Keratinocyte (primary cell): ENCODE measurements at regions not wholly inside any gene's neighbourhood (a gene's known extent, or its start where the extent isn't known, plus 50 kb on each side); places are given as distances from the start of the nearest gene placed in this dataset.
A peak's percentile ranks its signal among the peaks of the same experiment; 100 is the strongest.

ENCODE experiments used
- DNase-seq: peaks from one replicate; pipeline ENCODE4 v3.0.0-alpha.2; 2011; ENCODE audit warnings: low read depth, missing footprints, low spot score
- FAIRE-seq: peaks from 2 replicates; lab custom pipeline; 2011; peaks lifted over from hg19 to GRCh38; lab: Jason Lieb, UNC
- H2AFZ ChIP-seq: 2 replicates; pipeline ENCODE4 v1.6.0; 2012; ENCODE audit warnings: low read length, control low read depth, inconsistent platforms; ENCODE audit not compliant: control insufficient read depth
- H3K27ac ChIP-seq: 2 replicates; pipeline ENCODE4 v1.5.1; 2011; ENCODE audit warnings: low read length; ENCODE audit not compliant: control insufficient read depth, insufficient read depth
- H3K27me3 ChIP-seq: 3 replicates; pipeline ENCODE4 v1.6.0; 2011; ENCODE audit warnings: low read length; ENCODE audit not compliant: control insufficient read depth, insufficient read depth; ENCODE audit errors: extremely low read depth
- H3K36me3 ChIP-seq, 2 experiments: 2 replicates in 1 of 2; 3 replicates in 1 of 2; pipeline ENCODE4 v1.5.1; 2011; ENCODE audit warnings: low read length in 2 of 2, mild to moderate bottlenecking in 1 of 2; ENCODE audit not compliant: control insufficient read depth in 2 of 2, insufficient read depth in 2 of 2; ENCODE audit errors: extremely low read depth in 1 of 2
- H3K4me1 ChIP-seq: 3 replicates; pipeline ENCODE4 v1.5.1; 2011; ENCODE audit warnings: low read length; ENCODE audit not compliant: control insufficient read depth, insufficient read depth; ENCODE audit errors: extremely low read depth
- H3K4me2 ChIP-seq: 3 replicates; pipeline ENCODE4 v1.6.0; 2011; ENCODE audit warnings: low read depth, low read length; ENCODE audit not compliant: control insufficient read depth, insufficient read depth; ENCODE audit errors: extremely low read depth
- H3K4me3 ChIP-seq, 3 experiments: fragments of 200-600 bp in 1 of 3; sonication (generic) in 1 of 3; 2 replicates in 2 of 3; 3 replicates in 1 of 3; pipeline ENCODE4 v1.5.1; 2011 to 2016; ENCODE audit warnings: low read length in 3 of 3, mild to moderate bottlenecking in 3 of 3, control low read depth in 2 of 3, inconsistent platforms in 1 of 3, low read depth in 1 of 3, mixed read lengths in 1 of 3, mixed run types in 1 of 3, moderate library complexity in 1 of 3; ENCODE audit not compliant: control insufficient read depth in 2 of 3, insufficient read depth in 2 of 3; ENCODE audit errors: extremely low read depth in 1 of 3
- H3K79me2 ChIP-seq: 2 replicates; pipeline ENCODE4 v1.6.0; 2012; ENCODE audit warnings: low read length; ENCODE audit not compliant: control insufficient read depth, insufficient read depth
- H3K9ac ChIP-seq: 3 replicates; pipeline ENCODE4 v1.6.0; 2011; ENCODE audit warnings: low read length; ENCODE audit not compliant: control insufficient read depth, insufficient read depth; ENCODE audit errors: extremely low read depth
- H3K9me1 ChIP-seq: 3 replicates; pipeline ENCODE4 v1.6.0; 2011; ENCODE audit warnings: low read length; ENCODE audit not compliant: control insufficient read depth, insufficient read depth; ENCODE audit errors: extremely low read depth
- H3K9me3 ChIP-seq: 2 replicates; pipeline ENCODE4 v1.5.1; 2012; ENCODE audit warnings: low read depth, low read length; ENCODE audit not compliant: control insufficient read depth
- H4K20me1 ChIP-seq: 3 replicates; pipeline ENCODE4 v1.6.0; 2011; ENCODE audit warnings: low read length; ENCODE audit not compliant: control insufficient read depth, insufficient read depth; ENCODE audit errors: extremely low read depth
- CTCF ChIP-seq, 3 experiments: IDR thresholded peaks in 1 of 3; conservative IDR thresholded peaks in 1 of 3; optimal IDR thresholded peaks in 1 of 3; 2 replicates in 2 of 3; 3 replicates in 1 of 3; pipeline versions ENCODE3 to v1.5.1; 2011; ENCODE audit warnings: low read length in 3 of 3, mild to moderate bottlenecking in 3 of 3, moderate library complexity in 2 of 3, control low read depth in 1 of 3, inconsistent platforms in 1 of 3; ENCODE audit not compliant: insufficient read depth in 2 of 3; ENCODE audit errors: extremely low read depth in 1 of 3
- EZH2 ChIP-seq: IDR thresholded peaks from one replicate; pipeline ENCODE4 v1.6.1; 2012; ENCODE audit warnings: inconsistent platforms, mild to moderate bottlenecking, low read length, moderate library complexity
- dilution Hi-C: fragments of 300-500 bp; cut with MboI; formaldehyde crosslinking; loops from one replicate; pipeline ENCODE4 v1.7.0; 2020; ENCODE audit warnings: low sequenced_read_pairs; ENCODE audit not compliant: extremely low pct_ligation_motif_present

- peak overlapping the region; percentile 34 for H3K4me2 ChIP-seq
- no peak overlapping the region for H3K9ac ChIP-seq
- H4K20me1 ChIP-seq, result no peaks in the 10 kb centered on the region
- FAIRE-seq, result peak; percentile 13
- DNase-seq, result no peak
- no peak overlapping the region for H3K4me3 ChIP-seq
- TF ChIP-seq CTCF (optimal IDR thresholded peaks at IDR 0.05 in 1 of 3, IDR thresholded peaks at IDR 0.05 in 1 of 3, conservative IDR thresholded peaks at IDR 0.05 in 1 of 3; ENCODE audit: extremely low read depth in 1 of 3, insufficient read depth in 2 of 3, low read length in 3 of 3), result no peak
- no peak for TF ChIP-seq EZH2
- dilution Hi-C loops, result no loop called here
- no peaks in the 10 kb centered on the region for H3K79me2 ChIP-seq
- H3K27me3 ChIP-seq, result no peaks in the 10 kb centered on the region
- peaks cover 11% of the 10 kb centered on the region for H3K4me1 ChIP-seq
- H3K9me3 ChIP-seq, result no peaks in the 10 kb centered on the region
- H3K27ac ChIP-seq, result no peak overlapping the region
- H3K9me1 ChIP-seq, result no peaks in the 10 kb centered on the region
- no peaks in the 10 kb centered on the region for H3K36me3 ChIP-seq
- peak overlapping the region; percentile 33 for H2AFZ ChIP-seq
Measured at GRCh38 chr12:107277855-107278254, 184.5 kb upstream of the CRY1 start.

- no peak for FAIRE-seq
- H3K27me3 ChIP-seq, result no peaks in the 10 kb centered on the region
- no peaks in the 10 kb centered on the region for H3K9me3 ChIP-seq
- no peak overlapping the region for H2AFZ ChIP-seq
- H3K36me3 ChIP-seq, result no peaks in the 10 kb centered on the region
- no peaks in the 10 kb centered on the region for H4K20me1 ChIP-seq
- H3K4me1 ChIP-seq, result peaks cover 10% of the 10 kb centered on the region
- no peaks in the 10 kb centered on the region for H3K9me1 ChIP-seq
- H3K9ac ChIP-seq, result no peak overlapping the region
- no peak for DNase-seq
- H3K27ac ChIP-seq, result no peak overlapping the region
- H3K79me2 ChIP-seq, result no peaks in the 10 kb centered on the region
- H3K4me2 ChIP-seq, result no peak overlapping the region
- dilution Hi-C loops, result no loop called here
- no peak for TF ChIP-seq CTCF (optimal IDR thresholded peaks at IDR 0.05 in 1 of 3, IDR thresholded peaks at IDR 0.05 in 1 of 3, conservative IDR thresholded peaks at IDR 0.05 in 1 of 3; ENCODE audit: extremely low read depth in 1 of 3, insufficient read depth in 2 of 3, low read length in 3 of 3)
- no peak for TF ChIP-seq EZH2
- H3K4me3 ChIP-seq, result no peak overlapping the region
Measured at GRCh38 chr12:107282628-107283027, 189.3 kb upstream of the CRY1 start.
